ENCODE measurements at regions not wholly inside any gene's neighbourhood (a gene's known extent, or its start where the extent isn't known, plus 50 kb on each side); places are given as distances from the start of the nearest gene placed in this dataset.

DNA sequence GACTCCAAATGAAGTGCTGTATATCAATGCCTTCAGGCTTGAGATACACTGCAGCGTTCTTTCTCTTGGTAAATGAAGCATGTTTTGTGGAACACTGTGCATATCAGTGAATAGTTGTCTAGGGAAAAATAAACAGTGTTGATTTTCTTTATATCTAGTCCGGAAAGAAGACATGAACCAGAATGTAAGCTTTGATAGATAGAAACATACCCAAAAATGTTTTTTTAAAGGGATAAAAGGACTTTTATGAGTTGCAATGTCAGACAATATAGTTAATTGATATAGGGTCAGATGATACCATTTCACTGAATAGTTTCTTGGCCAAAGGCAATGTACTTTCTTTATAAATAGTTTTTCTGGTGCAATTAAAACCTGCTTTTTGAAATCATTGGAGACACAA, 1037.8 kb downstream of the OTOL1 start:
- Histone ChIP-seq H3K9me3 (no peaks in the 10 kb centered on the region), H3K4me1 (no peaks in the 10 kb centered on the region), H3K27ac (no peak overlapping the region), H3K27me3 (no peaks in the 10 kb centered on the region), H3K36me3 (no peaks in the 10 kb centered on the region), H3K4me3 (no peak overlapping the region)
- no peak for DNase-seq
- WGBS, 5 donors = 39 to 57% (median 44%) methylated on average over 2 of the region's 2 CpGs
- TF ChIP-seq POLR2A (IDR thresholded peaks at IDR 0.05) = no peak
- TF ChIP-seq CTCF (IDR thresholded peaks at IDR 0.05) = no peak
- no peak for TF ChIP-seq POLR2AphosphoS5 (IDR thresholded peaks at IDR 0.05)
- intact Hi-C loops (cut with DNase I; ENCODE audit: low total_unique reads) = no loop called here

DNA sequence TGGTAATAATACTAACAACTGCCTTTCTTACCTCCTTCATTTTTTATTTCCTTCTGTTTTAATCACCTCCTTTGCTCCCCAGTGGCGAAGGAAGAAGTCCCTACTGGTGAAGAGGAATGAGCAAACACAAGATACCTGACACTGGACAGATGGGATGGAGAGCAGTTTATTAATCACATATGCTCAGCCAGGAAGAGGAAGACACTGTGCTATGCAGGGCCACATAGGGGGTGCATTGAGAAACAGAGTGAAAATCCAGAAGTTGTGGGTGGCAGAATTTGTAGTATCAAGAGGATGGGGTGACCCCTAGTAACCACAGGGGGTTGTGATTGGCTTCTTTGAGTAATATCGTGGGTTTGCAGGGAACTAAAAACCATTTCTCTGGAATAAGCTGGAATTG, 1041.9 kb downstream of the OTOL1 start:
- TF ChIP-seq CTCF (IDR thresholded peaks at IDR 0.05) (no peak), EP300 (IDR thresholded peaks at IDR 0.05) (no peak), POLR2AphosphoS5 (IDR thresholded peaks at IDR 0.05) (no peak), POLR2A (IDR thresholded peaks at IDR 0.05) (no peak)
- H3K27ac ChIP-seq = no peak overlapping the region
- no peak for DNase-seq
- H3K9me3 ChIP-seq = no peaks in the 10 kb centered on the region
- intact Hi-C loops (cut with DNase I; ENCODE audit: low total_unique reads) = no loop called here
- 45 to 73% (median 62%) methylated on average over 2 of the region's 2 CpGs for WGBS, 5 donors
- H3K36me3 ChIP-seq = no peaks in the 10 kb centered on the region
- H3K27me3 ChIP-seq = no peaks in the 10 kb centered on the region
- H3K4me1 ChIP-seq = no peaks in the 10 kb centered on the region
- H3K4me3 ChIP-seq = no peak overlapping the region

- H3K9me3 ChIP-seq = no peaks in the 10 kb centered on the region
- 60 to 75% (median 71%) methylated on average over 3 of the region's 3 CpGs for WGBS, 5 donors
- no peaks in the 10 kb centered on the region for H3K4me1 ChIP-seq
- TF ChIP-seq POLR2A (IDR thresholded peaks at IDR 0.05) (no peak), CTCF (IDR thresholded peaks at IDR 0.05) (no peak), EP300 (IDR thresholded peaks at IDR 0.05) (no peak), POLR2AphosphoS5 (IDR thresholded peaks at IDR 0.05) (no peak)
- intact Hi-C loops (cut with DNase I; ENCODE audit: low total_unique reads) = no loop called here
- H3K4me3 ChIP-seq = no peak overlapping the region
- H3K27ac ChIP-seq = no peak overlapping the region
- H3K27me3 ChIP-seq = no peaks in the 10 kb centered on the region
- DNase-seq = no peak
- H3K36me3 ChIP-seq = no peaks in the 10 kb centered on the region
These were observed 1042.3 kb downstream of the OTOL1 start for GRCh38 chr3:162538906-162539305.

- no peaks in the 10 kb centered on the region for H3K4me1 ChIP-seq
- intact Hi-C loops (cut with DNase I; ENCODE audit: low total_unique reads) = no loop called here
- H3K36me3 ChIP-seq = no peaks in the 10 kb centered on the region
- H3K27ac ChIP-seq = no peak overlapping the region
- no peaks in the 10 kb centered on the region for H3K27me3 ChIP-seq
- TF ChIP-seq EP300 (IDR thresholded peaks at IDR 0.05) (no peak), CTCF (IDR thresholded peaks at IDR 0.05) (no peak), POLR2AphosphoS5 (IDR thresholded peaks at IDR 0.05) (no peak), POLR2A (IDR thresholded peaks at IDR 0.05) (no peak)
- no peak for DNase-seq
- H3K4me3 ChIP-seq = no peak overlapping the region
- H3K9me3 ChIP-seq = no peaks in the 10 kb centered on the region
These were observed 1043.8 kb downstream of the OTOL1 start for GRCh38 chr3:162540421-162540820.

DNA sequence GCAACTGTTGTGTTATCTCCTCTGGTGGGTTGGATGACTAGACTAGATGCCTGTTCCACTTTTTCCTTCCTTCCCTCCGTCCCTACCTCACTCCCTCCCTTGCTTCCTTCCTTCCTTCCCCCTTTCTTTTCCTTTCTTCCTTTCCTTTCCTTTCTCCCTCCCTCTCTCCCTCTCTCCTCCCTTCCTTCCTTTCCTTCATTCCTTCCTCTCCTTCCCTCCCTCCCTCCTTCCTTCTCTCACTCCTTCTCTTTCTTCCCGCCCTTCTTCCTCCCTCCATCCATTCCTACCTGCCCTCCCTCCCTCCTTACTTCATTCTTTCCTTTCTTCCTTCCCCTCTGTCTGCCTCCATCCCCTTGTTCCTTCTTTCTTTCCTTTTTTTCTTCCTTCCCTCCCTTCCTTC, 1045.3 kb downstream of the OTOL1 start:
- no peaks in the 10 kb centered on the region for H3K36me3 ChIP-seq
- no peaks in the 10 kb centered on the region for H3K9me3 ChIP-seq
- TF ChIP-seq POLR2AphosphoS5 (IDR thresholded peaks at IDR 0.05) (no peak), POLR2A (IDR thresholded peaks at IDR 0.05) (no peak), EP300 (IDR thresholded peaks at IDR 0.05) (no peak), CTCF (IDR thresholded peaks at IDR 0.05) (no peak)
- H3K4me3 ChIP-seq = no peak overlapping the region
- DNase-seq = no peak
- 51 to 74% (median 69%) methylated on average over 2 of the region's 2 CpGs for WGBS, 5 donors
- intact Hi-C loops (cut with DNase I; ENCODE audit: low total_unique reads) = no loop called here
- H3K4me1 ChIP-seq = no peaks in the 10 kb centered on the region
- H3K27ac ChIP-seq = no peak overlapping the region
- no peaks in the 10 kb centered on the region for H3K27me3 ChIP-seq
